Panc1 (cell line): ENCODE measurements at regions not wholly inside any gene's neighbourhood (a gene's known extent, or its start where the extent isn't known, plus 50 kb on each side); places are given as distances from the start of the nearest gene placed in this dataset.

ENCODE experiments used
- POLR2AphosphoS5 ChIP-seq: IDR thresholded peaks from 2 replicates; pipeline ENCODE4 v1.6.1; 2012; ENCODE audit warnings: mild to moderate bottlenecking, low read depth, low read length, moderate library complexity
- TF ChIP-seq, protein P1 (sequence below): fragments of 450-650 bp; IDR thresholded peaks from 2 replicates; pipeline ENCODE4 v1.5.1; 2017; ENCODE audit warnings: mild to moderate bottlenecking
- TF ChIP-seq, protein P2 (sequence below), 2 experiments: IDR thresholded peaks; 2 replicates each; pipeline ENCODE4 v1.6.1; 2011 to 2012; ENCODE audit warnings: low read depth in 2 of 2, control low read depth in 1 of 2, low read length in 1 of 2, mild to moderate bottlenecking in 1 of 2, moderate library complexity in 1 of 2; ENCODE audit not compliant: insufficient read depth in 1 of 2

DNA sequence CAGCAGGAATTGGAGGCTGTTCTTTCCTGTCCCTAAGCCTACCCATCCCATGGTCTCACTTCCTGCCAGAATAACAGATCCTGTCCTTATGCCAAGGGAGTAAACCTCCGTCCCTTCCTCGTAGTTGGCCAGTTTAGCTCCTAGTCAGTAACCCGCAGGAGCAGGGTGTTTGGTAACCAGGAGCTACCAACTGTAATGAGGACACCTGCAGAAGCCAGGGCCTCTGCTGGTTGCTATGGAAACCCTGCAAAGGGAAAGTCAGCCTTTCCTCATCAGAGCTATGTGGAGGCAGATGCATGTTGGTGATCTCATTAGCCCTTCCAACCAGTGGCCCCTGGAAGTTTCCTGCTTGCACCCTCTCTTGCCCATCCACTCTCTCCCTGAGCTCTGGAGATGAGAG, 368.2 kb upstream of the SULF2 start:
- TF ChIP-seq, protein P1, sequence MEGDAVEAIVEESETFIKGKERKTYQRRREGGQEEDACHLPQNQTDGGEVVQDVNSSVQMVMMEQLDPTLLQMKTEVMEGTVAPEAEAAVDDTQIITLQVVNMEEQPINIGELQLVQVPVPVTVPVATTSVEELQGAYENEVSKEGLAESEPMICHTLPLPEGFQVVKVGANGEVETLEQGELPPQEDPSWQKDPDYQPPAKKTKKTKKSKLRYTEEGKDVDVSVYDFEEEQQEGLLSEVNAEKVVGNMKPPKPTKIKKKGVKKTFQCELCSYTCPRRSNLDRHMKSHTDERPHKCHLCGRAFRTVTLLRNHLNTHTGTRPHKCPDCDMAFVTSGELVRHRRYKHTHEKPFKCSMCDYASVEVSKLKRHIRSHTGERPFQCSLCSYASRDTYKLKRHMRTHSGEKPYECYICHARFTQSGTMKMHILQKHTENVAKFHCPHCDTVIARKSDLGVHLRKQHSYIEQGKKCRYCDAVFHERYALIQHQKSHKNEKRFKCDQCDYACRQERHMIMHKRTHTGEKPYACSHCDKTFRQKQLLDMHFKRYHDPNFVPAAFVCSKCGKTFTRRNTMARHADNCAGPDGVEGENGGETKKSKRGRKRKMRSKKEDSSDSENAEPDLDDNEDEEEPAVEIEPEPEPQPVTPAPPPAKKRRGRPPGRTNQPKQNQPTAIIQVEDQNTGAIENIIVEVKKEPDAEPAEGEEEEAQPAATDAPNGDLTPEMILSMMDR: no peak
- TF ChIP-seq POLR2AphosphoS5: no peak
- TF ChIP-seq, protein P2, sequence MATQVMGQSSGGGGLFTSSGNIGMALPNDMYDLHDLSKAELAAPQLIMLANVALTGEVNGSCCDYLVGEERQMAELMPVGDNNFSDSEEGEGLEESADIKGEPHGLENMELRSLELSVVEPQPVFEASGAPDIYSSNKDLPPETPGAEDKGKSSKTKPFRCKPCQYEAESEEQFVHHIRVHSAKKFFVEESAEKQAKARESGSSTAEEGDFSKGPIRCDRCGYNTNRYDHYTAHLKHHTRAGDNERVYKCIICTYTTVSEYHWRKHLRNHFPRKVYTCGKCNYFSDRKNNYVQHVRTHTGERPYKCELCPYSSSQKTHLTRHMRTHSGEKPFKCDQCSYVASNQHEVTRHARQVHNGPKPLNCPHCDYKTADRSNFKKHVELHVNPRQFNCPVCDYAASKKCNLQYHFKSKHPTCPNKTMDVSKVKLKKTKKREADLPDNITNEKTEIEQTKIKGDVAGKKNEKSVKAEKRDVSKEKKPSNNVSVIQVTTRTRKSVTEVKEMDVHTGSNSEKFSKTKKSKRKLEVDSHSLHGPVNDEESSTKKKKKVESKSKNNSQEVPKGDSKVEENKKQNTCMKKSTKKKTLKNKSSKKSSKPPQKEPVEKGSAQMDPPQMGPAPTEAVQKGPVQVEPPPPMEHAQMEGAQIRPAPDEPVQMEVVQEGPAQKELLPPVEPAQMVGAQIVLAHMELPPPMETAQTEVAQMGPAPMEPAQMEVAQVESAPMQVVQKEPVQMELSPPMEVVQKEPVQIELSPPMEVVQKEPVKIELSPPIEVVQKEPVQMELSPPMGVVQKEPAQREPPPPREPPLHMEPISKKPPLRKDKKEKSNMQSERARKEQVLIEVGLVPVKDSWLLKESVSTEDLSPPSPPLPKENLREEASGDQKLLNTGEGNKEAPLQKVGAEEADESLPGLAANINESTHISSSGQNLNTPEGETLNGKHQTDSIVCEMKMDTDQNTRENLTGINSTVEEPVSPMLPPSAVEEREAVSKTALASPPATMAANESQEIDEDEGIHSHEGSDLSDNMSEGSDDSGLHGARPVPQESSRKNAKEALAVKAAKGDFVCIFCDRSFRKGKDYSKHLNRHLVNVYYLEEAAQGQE (IDR thresholded peaks at IDR 0.05; ENCODE audit: insufficient read depth in 1 of 2, low read depth in 2 of 2, low read length in 1 of 2): no peak
